SIG-M5 treated with dmso at 0.1 percent for 504 hours (cell line): ENCODE measurements at regions not wholly inside any gene's neighbourhood (a gene's known extent, or its start where the extent isn't known, plus 50 kb on each side); places are given as distances from the start of the nearest gene placed in this dataset.
A peak's percentile ranks its signal among the peaks of the same experiment; 100 is the strongest.
"Not testable (repeated sequence)": the region's sequence is repeated elsewhere in the genome, so short reads cannot be mapped to it uniquely, and the experiment has no call there.

ENCODE experiments used
- DNase-seq: peaks from one replicate; lab custom pipeline; 2025; ENCODE audit not compliant: unreplicated experiment; lab: John Stamatoyannopoulos, UW

DNA sequence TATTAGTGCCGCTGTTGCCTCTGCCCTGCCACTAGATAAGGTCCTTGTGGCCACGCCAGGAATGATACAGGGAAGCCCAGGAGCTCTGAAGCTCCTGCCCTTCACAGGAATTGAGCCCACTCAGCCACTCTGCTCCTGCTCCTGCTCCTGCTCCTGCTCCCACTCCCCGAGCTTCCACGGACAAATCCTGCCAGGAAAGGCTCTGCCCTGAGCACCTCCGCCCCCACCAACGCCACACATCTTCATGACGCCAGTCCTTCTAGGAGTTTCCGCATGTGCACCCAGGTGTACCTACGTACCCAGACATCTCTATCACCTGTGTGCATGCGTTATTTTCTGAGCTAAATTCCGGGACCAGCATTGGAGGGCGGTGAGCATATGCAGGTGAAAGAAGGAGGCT, 369.1 kb downstream of the C16orf95 start:
- DNase-seq, result no peak

DNA sequence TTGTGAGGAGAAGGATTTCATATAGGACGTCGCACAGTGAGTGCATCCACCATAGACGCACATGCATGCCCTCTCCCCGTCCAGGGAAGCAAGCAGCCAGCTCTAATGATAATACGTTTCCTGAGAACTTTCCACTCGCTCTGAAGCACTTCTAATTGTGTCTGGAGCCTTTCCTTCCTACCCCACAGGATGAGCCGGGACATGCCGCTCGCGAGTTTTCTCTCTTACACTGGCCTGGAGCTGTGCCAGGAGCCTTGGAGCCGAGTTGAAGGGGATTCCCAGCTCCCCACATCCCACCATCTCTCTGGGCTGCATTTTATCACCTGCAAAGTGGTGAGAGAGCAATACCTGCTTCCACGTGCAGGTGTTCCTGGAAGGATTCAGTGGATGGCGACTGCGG, 368.1 kb downstream of the C16orf95 start:
- DNase-seq, result no peak

DNA sequence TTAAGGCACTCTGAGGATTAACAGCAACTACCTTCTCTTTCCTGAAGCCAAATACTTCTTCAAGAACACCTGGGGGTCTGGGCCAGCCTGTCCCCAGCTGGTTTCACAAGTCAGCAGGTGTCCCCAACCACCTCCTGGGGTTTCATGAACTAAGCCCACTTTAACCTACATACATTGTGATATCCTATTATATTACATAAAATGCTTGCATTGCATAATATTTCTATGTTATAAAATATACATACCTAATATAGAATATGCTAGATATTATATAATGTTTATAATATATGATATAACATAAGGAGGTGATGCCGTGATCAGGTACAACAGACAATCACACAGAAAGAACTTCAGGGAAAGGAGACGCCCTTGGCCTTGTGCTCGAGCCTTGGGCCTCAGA, 367.6 kb downstream of the C16orf95 start:
- DNase-seq, result no peak

DNA sequence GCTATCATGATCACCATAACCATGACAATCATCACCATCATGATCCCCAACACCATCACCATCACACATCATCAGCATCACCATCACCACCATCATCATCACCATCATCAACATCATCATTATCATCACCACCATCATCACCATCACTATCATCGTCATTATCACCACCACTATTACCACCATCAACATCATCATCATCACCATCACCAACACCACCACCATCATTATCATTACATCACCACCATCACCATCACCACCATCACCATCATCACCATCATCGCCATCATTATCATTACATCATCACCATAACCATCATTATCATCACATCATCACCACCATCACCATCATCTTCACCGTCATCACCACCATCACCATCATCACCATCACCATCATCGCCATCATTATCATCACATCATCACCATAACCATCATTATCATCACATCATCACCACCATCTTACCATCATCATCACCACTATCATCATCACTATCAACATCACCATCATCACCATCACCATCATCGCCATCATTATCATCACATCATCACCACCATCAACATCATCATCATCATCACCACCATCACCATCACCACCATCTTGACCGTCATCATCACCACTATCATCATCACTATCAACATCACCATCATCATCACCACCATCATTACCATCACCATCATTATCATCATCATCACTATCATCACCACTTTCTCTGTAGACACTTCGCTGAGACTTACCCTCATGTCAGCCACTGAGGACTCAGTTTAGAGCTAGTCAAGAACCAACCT, 366.0 kb downstream of the C16orf95 start:
- no peak for DNase-seq

DNA sequence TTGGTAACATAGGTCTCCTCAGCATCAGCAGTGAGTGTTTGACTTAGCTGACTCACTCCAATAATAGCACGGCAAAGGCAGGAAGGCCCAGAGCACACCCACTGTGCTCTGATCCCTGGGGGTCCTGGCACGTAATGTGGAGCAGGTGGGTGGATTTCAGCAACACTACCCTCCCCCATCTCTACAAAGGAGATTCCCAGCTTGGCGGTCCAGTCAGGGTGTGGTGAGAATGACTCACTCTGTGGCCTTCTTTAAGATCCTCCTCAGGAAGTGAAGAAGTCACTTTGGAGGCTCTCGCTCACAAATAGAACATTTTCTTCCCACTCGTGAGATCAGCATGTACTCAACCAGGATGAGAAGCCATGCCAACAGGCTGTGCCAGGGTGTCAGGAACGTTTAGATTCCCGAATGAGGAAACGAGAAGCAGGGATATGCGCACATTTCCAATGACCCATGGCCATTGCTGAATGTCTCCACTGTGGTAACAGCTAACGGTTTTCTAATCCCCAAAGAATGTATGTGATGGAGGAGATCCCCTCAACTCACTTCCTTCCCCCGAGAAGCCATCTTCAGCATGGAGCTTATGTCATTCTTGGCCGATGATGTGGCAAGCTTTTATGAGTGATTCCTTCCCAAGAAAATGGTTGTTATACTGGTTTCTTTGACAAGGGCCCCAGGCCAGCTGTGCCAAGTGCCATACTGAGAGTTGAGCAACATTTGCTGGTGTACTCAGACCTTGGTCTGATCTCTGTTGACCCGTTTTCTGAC, 365.2 kb downstream of the C16orf95 start:
- peak; percentile 47 for DNase-seq

DNA sequence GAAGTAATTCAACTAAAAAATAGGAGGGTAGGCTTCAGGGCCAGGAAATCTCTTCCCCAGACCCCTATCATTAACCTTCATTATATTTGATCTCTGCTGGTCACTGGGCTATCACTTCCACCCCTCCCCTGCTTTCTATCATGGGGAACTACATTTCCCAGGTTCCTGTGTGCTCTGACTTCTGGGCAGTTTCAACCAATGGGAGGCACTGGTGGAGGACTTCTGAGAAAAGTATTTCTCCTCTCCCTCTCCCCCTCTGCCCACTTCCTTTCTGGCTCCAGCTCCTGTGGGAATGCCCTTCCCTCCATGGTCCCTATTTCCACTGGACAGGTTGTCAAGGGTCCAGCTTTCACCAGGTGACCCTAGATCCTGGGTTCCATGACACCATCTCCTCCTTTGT, 364.4 kb downstream of the C16orf95 start:
- no peak for DNase-seq

DNA sequence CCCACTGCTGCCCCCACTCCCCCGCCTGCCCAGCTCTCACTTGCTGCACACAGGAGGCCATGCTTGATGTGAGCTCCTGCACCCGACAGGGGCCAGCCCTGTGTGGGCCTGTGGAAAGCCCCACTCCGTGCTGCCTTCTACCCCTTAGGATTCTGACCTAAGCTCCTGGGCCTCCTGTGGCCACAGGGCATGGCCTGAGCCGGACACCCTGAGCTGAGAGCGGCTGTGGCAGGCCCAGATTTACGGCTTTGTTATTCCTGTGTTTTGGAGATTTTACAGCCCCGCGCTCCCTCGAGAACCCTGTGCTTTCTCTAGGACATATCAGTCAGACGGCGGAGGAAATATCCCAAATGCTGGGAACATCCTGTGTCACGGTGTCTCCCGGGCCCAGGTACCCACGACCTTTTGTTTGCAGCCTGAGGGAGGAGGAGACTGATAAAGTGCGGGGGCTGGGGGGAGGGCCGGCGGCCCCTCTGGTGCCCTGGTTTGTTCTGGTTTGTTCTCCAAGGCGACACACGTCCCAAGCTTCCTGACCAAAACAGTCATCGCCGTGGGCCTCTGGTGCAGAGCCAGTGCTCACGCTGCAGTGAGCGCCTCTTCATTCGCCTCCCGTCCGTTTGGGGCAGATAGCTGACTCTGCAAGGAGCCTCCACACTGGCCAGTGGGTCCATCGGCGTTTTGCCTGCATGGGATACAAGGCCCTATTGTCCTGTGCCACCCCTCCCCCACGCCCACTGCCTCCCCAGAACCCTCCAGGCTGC, 363.4 kb downstream of the C16orf95 start:
- no peak for DNase-seq

DNA sequence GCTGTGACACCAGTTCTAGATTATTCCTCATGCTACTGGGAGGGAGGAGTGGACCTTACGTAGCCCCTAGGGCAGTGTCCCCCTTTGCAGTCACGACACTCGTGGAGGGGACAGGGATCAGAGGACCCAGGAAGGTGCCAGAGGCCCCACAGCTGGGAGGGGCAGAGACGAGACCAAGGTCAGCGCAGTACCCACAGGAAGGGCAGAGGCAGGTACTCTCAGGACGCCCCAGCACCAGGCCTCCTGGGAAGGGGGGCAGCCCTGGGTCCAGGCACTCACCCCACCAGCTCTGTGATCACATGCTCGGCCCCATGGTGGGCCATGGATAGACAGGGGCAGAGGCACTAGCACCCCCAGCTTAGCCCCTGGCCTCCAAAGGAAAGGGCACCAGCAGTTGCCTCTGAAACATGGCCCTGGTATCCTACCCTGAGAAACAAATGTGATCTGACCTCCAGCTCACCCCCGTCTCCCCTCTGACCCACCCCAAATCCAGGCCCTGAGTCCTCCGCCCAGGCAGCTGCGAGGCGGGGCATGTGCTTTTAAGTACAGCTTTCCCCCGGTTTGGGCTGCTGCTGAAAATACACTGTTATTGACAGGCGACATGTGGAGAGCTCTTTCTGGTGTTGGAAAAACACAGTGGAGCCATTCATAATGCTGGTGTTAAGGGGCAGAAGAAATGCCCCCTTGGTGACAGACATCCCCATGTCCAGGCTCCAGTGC, 361.9 kb downstream of the C16orf95 start:
- no peak for DNase-seq

DNA sequence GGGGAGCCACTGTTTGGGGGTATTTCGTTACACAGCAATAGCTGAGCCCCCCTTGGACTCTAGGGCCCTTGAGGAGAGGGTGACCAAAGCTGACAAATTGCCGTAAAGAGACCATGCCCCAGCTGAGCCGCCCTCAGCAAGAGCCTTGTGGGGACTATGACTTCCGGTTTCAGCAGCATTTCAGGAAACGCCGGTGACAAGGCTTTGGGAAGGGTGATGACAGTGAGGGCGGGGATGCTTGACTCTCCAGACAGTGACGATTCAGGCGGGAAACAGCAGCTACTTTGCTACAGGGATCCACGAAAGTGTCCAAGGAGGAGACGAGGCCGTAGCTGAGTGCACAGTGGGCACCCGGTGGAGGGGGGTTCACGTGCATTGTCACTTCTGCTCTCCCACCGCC, 360.8 kb downstream of the C16orf95 start:
- peak; percentile 8 for DNase-seq

DNA sequence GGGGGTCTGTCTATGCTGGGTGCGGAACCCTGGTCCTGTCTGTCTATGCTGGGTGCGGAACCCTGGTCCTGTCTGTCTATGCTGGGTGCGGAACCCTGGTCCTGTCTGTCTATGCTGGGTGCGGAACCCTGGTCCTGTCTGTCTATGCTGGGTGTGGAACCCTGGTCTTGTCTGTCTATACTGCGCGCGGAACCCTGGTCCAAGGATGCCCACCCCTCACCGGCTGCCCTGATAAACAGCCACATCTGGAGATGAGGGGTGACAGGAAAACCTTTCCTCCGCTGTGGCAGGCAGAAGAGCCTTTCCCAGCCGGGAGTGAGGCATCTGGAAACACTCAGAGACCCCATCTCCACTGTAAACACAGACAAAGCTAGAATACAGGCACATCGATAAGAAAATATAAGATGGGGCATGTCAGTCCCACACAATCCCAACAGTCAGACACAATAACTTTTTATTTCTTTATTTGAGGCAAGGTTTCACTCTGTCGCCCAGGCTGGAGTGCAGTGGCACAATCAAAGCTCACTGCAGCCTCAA, 359.5 kb downstream of the C16orf95 start:
- DNase-seq, result not testable (repeated sequence)

DNA sequence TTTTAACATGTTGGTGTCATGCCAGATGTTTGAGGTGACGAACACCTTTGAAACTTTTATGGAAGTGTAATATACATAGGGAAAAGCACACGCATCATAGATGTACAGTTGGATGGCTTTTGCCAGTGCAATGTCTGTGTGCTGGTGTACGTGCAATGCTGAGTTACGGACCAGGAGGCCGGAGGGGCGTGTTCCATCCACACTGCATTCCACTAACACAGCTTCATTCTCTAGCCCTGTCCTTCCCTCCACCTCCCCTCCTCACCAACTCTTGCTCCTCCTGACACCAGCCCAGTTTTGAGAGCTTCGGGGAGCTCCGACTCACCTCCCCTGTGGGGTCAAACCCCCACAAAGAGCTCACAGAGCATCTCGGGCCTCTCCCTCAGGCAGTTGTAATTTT, 358.8 kb downstream of the C16orf95 start:
- DNase-seq, result no peak

DNA sequence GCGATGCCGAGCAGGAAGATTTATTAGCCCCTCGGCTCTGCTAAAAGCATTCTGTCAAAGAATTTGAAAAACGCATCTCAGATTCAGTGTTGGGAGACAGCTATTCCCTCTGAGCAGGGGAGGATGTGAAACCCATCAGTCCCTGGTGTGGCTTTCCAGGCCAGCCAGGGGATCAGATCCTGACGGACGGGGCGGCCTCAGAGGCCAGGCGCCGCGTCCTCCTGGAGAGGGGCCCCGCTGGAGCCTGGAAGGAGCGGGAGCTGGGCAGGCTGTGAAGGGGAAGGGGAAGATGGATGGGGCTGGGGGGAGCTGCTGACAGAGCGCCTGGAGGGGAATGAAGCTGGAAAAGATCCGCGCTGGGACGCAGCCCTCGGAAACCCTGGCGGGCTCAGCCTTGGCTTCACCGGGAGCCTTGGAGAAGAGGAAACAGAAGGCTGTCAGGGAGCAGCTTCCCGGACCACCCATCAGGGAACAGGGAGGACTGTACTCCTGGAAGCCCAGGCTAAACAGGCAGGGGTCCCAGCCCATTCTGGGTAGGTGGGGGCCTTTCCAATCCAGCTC, 358.0 kb downstream of the C16orf95 start:
- no peak for DNase-seq

DNA sequence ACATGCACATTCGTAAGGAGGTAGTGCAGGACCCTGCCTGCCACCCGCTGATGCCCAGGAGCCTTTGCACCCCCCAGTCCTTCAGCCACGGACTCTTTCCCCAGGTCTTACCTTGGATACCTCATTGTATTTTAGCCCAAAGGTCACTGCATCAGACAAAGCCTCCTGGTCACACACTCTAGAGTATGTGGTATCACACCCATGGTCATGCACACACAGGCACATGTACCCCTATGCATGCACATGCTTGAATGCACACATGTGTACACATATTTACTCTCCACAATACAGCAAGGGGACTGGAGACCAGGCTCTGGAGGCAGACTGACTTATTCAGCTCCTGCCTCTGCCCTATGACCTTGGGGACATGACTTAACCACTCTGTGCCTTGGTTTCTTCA, 357.5 kb downstream of the C16orf95 start:
- DNase-seq, result no peak

DNA sequence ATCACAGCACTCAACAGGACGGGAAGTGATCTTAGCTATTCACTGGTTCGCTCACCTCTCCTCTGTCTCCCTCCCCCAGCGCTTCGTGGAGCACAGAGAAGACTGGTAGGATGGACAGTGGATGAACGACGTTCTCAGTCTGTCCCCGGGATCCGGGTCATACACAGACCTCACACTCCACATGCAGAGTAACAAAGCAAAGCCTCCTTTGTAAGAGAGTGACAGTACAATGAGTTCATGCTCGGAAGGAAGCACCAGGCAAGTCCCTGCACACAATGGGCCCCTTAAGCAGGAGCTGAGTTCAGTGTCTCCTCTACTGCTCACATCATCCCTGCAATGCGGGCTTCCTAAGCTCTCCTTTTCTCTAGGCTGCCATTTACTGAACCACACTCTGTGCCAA, 356.9 kb downstream of the C16orf95 start:
- DNase-seq, result no peak

DNA sequence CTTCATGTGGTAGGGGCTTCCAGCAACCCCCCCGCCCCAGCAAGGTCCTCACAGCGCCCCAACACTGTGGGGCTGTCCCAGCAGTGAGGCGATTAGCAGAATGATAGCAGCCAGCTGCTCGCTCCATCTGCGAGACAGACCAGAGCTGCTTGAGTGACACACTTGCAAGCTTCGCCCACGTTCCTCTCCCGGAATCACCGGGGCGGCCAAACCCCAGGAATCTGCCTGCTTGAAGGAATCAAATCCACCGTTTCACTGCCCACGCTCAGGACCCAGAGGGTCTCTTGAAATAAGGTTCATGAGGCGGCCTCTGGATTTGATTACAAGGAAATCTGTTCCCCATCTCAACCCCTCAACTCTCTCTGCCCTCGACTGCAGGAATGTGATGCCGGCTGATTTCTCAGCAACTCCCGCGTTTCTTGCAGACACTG, 356.0 kb downstream of the C16orf95 start:
- no peak for DNase-seq

DNA sequence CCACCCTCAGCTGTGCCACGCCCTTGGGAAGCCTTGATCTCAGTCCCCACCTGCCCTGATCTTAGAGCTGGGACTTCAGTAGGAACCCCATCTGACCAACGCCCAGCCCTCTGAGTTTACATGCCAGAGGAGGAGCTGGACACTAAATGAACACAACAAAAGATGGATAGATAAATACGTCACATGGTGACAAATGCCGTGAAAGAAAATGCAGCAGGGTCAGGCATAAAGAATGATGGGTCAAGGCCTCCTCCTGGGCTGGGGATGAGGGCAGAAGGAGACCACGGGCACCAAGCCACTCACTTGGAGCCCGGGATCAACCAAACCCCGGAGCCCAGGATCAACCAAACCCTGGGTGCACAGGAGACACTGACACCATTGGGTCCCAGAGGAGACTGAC, 354.9 kb downstream of the C16orf95 start:
- no peak for DNase-seq

DNA sequence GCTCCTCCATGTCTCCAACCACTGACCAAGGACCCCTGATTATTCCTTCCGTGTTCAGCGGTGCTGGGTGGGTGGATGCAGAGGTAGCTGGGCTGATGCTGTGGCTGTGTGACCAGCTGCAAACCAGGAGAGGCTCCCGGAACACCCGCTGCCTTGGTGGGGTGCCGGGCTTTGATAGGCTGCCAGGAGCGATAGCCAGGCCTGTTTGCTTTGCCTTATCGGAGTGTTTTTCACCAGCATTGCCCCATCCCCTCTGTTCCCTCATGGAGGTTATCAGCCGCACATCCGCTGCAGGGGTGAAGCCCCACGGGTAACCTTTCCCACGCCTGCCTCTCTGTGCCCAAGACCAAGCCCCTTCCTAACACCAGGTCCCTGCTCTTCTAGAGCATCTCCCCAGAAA, 354.3 kb downstream of the C16orf95 start:
- DNase-seq, result no peak

DNA sequence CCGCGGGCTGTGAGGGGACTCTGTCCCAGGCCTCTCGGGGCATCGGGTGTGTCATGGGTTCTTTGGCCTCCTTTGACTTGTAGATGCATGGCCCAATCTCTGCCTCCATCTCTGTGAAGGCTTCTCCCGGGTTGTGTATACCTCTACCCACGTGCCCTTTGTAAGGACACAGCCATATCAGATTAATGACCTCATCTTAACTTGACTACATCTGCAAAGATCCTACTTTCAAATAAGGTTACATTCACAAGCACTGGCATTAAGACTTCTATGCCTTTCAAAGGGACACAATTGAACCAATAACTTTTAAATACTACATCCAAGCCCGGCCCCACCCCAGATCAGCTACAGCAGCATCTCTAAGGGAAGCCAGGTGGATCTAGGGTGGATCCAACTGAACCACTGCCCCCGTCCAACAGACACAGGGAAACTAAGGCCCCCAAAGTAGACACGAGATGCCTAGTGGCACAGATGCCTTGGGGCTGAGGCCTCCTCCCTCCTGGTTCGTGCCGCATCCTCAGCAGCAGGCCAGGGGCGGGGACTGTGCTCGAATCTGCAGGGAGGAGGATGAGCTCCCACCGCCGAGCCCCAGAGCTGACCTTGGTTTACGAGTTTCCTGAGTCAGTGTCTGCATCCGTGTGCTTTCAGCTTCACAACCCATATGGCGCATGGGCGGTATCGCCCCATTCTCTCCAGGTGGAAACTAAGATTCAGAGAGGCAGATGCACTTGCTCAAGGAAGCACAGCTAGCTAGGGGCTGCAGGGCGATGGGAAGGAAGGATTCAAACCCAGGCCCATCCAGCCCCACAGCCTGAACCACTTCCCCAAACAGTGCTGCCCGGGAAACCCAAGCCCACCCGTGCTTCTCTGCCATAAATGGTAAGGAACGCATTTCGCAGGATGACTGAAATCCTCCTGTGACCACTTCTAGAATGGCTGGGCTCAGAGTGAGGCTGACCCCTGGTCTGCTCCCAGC, 353.3 kb downstream of the C16orf95 start:
- no peak for DNase-seq

DNA sequence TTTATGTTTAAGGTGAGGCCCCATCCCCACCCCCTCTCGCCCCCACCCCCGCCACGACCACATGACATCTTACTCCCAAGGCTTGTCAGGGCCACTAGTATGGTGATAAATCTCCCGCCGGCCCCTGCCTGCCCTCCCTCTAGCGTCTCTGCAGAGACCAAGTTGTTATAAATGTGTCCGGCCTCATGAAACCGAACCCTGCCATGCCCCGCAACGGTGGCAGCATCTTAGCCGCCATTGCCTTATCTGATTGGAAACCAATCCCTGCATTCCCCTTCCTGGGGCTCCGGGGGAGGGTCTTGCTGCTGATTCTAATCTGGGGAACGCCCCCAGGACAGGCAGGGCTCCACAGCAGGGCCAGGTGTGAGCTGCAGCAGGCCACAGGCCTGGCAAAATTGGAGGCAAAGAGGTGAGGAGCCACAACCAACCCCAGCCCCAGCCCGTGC, 352.4 kb downstream of the C16orf95 start:
- DNase-seq, result no peak
